ENCODE measurements at regions not wholly inside any gene's neighbourhood (a gene's known extent, or its start where the extent isn't known, plus 50 kb on each side); places are given as distances from the start of the nearest gene placed in this dataset.

DNA sequence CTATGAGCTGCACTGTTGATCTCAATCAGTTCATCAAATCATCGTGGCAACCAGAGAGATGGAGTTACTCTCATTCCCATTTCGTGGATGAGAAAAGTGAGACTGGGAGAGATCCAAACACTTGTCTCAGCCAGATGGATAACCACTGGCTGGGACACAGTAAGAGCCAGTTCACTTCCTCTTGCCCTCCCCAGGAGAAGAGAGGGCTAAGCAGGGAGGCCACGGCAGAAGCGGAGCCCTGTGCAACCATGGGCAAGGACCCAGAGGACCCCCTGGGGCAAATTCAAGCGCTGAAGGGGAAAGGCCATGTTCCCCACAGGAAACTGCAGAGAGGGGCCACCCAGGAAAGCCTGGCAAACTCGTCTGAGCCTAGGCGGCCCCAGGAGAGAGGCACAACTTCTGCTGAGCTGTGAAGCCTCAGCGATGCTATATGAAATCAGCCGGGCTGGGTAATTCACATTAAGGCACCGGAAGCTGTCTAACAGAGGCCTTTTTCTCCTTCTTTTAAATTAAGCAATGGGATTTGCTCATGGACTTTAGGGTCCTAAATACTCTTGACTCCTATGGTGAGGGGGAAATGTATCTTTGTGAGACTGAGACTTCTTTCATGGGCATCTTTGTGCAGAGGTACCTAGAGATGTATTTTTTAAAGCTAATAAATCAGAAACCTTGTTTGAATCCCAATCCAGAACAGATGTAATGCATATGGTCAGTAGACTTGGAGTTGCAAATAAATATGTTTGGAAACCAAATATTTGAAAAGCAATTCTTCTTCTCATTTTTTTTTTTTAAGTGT is 137.1 kb upstream of the SMIM23 start:
- TF ChIP-seq, protein P1, sequence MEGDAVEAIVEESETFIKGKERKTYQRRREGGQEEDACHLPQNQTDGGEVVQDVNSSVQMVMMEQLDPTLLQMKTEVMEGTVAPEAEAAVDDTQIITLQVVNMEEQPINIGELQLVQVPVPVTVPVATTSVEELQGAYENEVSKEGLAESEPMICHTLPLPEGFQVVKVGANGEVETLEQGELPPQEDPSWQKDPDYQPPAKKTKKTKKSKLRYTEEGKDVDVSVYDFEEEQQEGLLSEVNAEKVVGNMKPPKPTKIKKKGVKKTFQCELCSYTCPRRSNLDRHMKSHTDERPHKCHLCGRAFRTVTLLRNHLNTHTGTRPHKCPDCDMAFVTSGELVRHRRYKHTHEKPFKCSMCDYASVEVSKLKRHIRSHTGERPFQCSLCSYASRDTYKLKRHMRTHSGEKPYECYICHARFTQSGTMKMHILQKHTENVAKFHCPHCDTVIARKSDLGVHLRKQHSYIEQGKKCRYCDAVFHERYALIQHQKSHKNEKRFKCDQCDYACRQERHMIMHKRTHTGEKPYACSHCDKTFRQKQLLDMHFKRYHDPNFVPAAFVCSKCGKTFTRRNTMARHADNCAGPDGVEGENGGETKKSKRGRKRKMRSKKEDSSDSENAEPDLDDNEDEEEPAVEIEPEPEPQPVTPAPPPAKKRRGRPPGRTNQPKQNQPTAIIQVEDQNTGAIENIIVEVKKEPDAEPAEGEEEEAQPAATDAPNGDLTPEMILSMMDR (IDR thresholded peaks at IDR 0.05) = no peak
- TF ChIP-seq EZH2 (IDR thresholded peaks at IDR 0.05; ENCODE audit: borderline replicate concordance, insufficient read depth, low read depth, low read length, poor library complexity, severe bottlenecking) = no peak
